ENCODE measurements at regions not wholly inside any gene's neighbourhood (a gene's known extent, or its start where the extent isn't known, plus 50 kb on each side); places are given as distances from the start of the nearest gene placed in this dataset.

DNA sequence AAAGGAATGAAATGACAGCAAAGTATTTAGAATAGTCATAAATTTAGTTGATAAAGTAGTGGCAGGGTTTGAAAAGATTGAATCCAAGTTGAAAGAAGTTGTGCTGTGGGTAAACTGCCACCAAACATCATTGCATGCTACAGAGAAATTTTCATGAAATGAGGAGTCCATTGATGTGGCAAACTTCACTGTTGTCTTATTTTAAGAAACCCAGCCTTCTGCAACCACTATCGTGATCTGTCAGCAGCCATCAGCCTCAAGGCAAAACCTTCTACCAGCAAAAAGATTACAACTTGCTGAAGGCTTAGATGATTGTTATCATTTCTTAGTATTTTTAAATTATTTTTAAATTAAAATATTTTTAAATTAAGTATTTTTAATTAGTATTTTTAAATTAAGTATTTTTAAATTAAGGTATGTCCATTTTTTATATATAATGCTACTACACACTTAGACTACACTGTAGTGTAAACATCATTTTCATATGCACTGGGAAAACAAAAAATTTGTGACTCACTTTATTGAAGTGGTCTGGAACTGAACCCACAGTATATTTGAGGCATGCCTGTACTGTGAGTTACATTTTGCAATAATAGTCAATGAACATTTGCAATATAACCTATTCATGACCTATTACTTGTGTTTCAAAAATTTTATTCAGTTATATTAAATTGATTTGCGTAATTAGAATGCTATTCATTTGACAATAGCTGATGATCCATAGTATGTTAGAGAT, 67.2 kb upstream of the SYT1 start:
- TF ChIP-seq EZH2 (IDR thresholded peaks at IDR 0.05; ENCODE audit: borderline replicate concordance, low read length): no peak
- TF ChIP-seq, protein P1, sequence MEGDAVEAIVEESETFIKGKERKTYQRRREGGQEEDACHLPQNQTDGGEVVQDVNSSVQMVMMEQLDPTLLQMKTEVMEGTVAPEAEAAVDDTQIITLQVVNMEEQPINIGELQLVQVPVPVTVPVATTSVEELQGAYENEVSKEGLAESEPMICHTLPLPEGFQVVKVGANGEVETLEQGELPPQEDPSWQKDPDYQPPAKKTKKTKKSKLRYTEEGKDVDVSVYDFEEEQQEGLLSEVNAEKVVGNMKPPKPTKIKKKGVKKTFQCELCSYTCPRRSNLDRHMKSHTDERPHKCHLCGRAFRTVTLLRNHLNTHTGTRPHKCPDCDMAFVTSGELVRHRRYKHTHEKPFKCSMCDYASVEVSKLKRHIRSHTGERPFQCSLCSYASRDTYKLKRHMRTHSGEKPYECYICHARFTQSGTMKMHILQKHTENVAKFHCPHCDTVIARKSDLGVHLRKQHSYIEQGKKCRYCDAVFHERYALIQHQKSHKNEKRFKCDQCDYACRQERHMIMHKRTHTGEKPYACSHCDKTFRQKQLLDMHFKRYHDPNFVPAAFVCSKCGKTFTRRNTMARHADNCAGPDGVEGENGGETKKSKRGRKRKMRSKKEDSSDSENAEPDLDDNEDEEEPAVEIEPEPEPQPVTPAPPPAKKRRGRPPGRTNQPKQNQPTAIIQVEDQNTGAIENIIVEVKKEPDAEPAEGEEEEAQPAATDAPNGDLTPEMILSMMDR (conservative IDR thresholded peaks at IDR 0.05 in 1 of 2, IDR thresholded peaks at IDR 0.05 in 1 of 2; ENCODE audit: extremely low read depth in 1 of 2, insufficient read depth in 1 of 2, low read depth in 1 of 2, low read length in 2 of 2): no peak

All from mammary epithelial cell (primary cell).